PC-9 (cell line): ENCODE measurements at regions not wholly inside any gene's neighbourhood (a gene's known extent, or its start where the extent isn't known, plus 50 kb on each side); places are given as distances from the start of the nearest gene placed in this dataset.

Source experiments
- BruUV-seq: library from RNA; stranded (reverse); fragments of 400-500 nt; replicated peaks from 2 replicates; lab custom pipeline; 2021; lab: Mats Ljungman, UMichigan
- CTCF ChIA-PET: fragments of 300-600 bp; sonication (Branson Sonifier 250); formaldehyde crosslinking; loops from one replicate; lab custom pipeline; 2022; ENCODE audit warnings: antibody characterized with exemption; lab: Charles Lee
- POLR2A ChIA-PET: fragments of 300-600 bp; sonication (Branson Sonifier 250); formaldehyde crosslinking; loops from one replicate; lab custom pipeline; 2022; ENCODE audit warnings: antibody characterized with exemption; ENCODE audit not compliant: unreplicated experiment; lab: Charles Lee
- DNase-seq, 2 experiments: peaks; one replicate each; pipeline versions ENCODE4 v3.0.0 to v3.0.0-alpha.2; 2015 to 2022; ENCODE audit warnings: mixed read lengths in 1 of 2
- H2AFZ ChIP-seq: fragments of 200-600 bp; sonication (generic); 2 replicates; pipeline ENCODE4 v1.8.1; 2017; ENCODE audit warnings: antibody characterized with exemption
- H3F3A ChIP-seq: fragments of 200-600 bp; sonication (generic); 2 replicates; pipeline ENCODE4 v1.8.1; 2017; ENCODE audit warnings: antibody characterized with exemption, mild to moderate bottlenecking, low read depth; ENCODE audit not compliant: insufficient read depth
- H3K27ac ChIP-seq: fragments of 200-600 bp; sonication (generic); 2 replicates; pipeline ENCODE4 v1.6.1; 2016; ENCODE audit warnings: mixed run types
- H3K27me3 ChIP-seq: fragments of 200-600 bp; sonication (generic); 2 replicates; pipeline ENCODE4 v1.6.1; 2016; ENCODE audit warnings: low read depth, mixed run types; ENCODE audit not compliant: insufficient read depth
- H3K36me3 ChIP-seq: fragments of 200-600 bp; sonication (generic); 2 replicates; pipeline ENCODE4 v1.6.1; 2016; ENCODE audit warnings: low read depth, mixed run types
- H3K4me1 ChIP-seq: fragments of 200-600 bp; sonication (generic); replicated peaks from 2 replicates; pipeline ENCODE4 v1.6.1; 2016; ENCODE audit warnings: mixed run types; ENCODE audit not compliant: insufficient read depth
- H3K4me2 ChIP-seq: fragments of 200-600 bp; sonication (generic); 2 replicates; pipeline ENCODE4 v1.6.1; 2017; ENCODE audit warnings: mixed run types
- H3K4me3 ChIP-seq: fragments of 200-600 bp; sonication (generic); 2 replicates; pipeline ENCODE4 v1.6.1; 2016; ENCODE audit warnings: mixed run types
- H3K79me2 ChIP-seq: fragments of 200-600 bp; sonication (generic); 2 replicates; pipeline ENCODE4 v1.6.1; 2017; ENCODE audit warnings: low read depth, mixed run types
- H3K9me2 ChIP-seq: fragments of 200-600 bp; sonication (generic); 2 replicates; pipeline ENCODE4 v1.8.1; 2017; ENCODE audit warnings: mild to moderate bottlenecking; ENCODE audit not compliant: insufficient read depth
- H3K9me3 ChIP-seq: fragments of 200-600 bp; sonication (generic); 2 replicates; pipeline ENCODE4 v1.8.1; 2016; ENCODE audit warnings: low read depth; ENCODE audit not compliant: insufficient read depth
- H4K20me1 ChIP-seq: fragments of 200-600 bp; sonication (generic); 2 replicates; pipeline ENCODE4 v1.8.1; 2017; ENCODE audit not compliant: insufficient read depth
- CTCF ChIP-seq: fragments of 200-600 bp; sonication (generic); conservative IDR thresholded peaks from 2 replicates; pipeline ENCODE4 v1.6.1; 2017; ENCODE audit warnings: mixed run types, antibody characterized with exemption, mild to moderate bottlenecking, moderate library complexity
- EZH2 ChIP-seq: fragments of 200-600 bp; sonication (generic); IDR thresholded peaks from 2 replicates; pipeline ENCODE4 v1.8.0; 2017; ENCODE audit warnings: antibody characterized with exemption, low read depth
- intact Hi-C: fragments of 100-400 bp; cut with micrococcal nuclease; formaldehyde crosslinking; loops from one replicate; pipeline ENCODE4 v1.10.0; 2022; ENCODE audit not compliant: unreplicated experiment

DNA sequence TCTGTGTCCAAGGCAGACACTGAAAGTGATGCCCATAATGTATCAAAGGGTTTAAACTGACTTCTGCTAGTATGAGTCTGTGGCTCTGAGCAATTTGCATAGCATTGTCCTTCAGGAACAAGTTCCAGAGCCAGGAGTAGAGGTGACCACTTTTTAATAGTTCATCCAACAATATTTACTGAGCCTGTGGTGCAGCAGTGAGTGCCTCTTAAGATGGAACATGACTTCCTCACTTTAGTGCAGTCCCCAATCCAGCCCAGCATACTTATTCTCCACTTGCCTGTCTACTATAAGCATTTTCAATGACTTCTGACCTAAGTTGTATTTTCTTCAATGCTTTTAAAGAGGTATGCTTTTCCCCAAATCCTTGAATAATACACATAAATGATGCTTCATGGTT lies 611.3 kb downstream of the MED13L start:
- Histone ChIP-seq H2AFZ (no peak overlapping the region), H3K27me3 (peaks cover 6% of the 10 kb centered on the region; the same call in 1 of the 2 replicates), H3F3A (no peaks in the 10 kb centered on the region), H3K4me3 (no peak overlapping the region), H3K27ac (no peak overlapping the region), H3K36me3 (no peaks in the 10 kb centered on the region), H3K9me3 (no peaks in the 10 kb centered on the region), H4K20me1 (no peaks in the 10 kb centered on the region), H3K4me2 (no peak overlapping the region), H3K9me2 (no peaks in the 10 kb centered on the region), H3K79me2 (no peaks in the 10 kb centered on the region), H3K4me1 (no peaks in the 10 kb centered on the region)
- intact Hi-C loops: no loop called here
- no TSS peak for BruUV-seq
- CTCF ChIA-PET: no interaction called here
- POLR2A ChIA-PET: no interaction called here
- TF ChIP-seq EZH2 (no peak), CTCF (no peak)
- DNase-seq: no peak

- DNase-seq: no peak
- no peaks in the 10 kb centered on the region for H3K4me1 ChIP-seq
- H3K9me3 ChIP-seq: no peaks in the 10 kb centered on the region
- no peak overlapping the region for H2AFZ ChIP-seq
- no peaks in the 10 kb centered on the region for H3K9me2 ChIP-seq
- no peaks in the 10 kb centered on the region for H3K27me3 ChIP-seq
- H3K79me2 ChIP-seq: no peaks in the 10 kb centered on the region
- BruUV-seq: no TSS peak
- TF ChIP-seq EZH2 (no peak), CTCF (no peak)
- no peaks in the 10 kb centered on the region for H4K20me1 ChIP-seq
- POLR2A ChIA-PET: no interaction called here
- H3K36me3 ChIP-seq: no peaks in the 10 kb centered on the region
- no peak overlapping the region for H3K27ac ChIP-seq
- H3F3A ChIP-seq: no peaks in the 10 kb centered on the region
- no peak overlapping the region for H3K4me3 ChIP-seq
- CTCF ChIA-PET: no interaction called here
- intact Hi-C loops: no loop called here
- H3K4me2 ChIP-seq: no peak overlapping the region
Measured at GRCh38 chr12:115661112-115661511, 616.4 kb downstream of the MED13L start.

- Histone ChIP-seq H3K4me1 (no peaks in the 10 kb centered on the region), H3K4me2 (no peak overlapping the region), H3K9me2 (no peaks in the 10 kb centered on the region), H3F3A (no peaks in the 10 kb centered on the region), H4K20me1 (no peaks in the 10 kb centered on the region), H3K4me3 (no peak overlapping the region), H2AFZ (no peak overlapping the region), H3K27ac (no peak overlapping the region), H3K36me3 (no peaks in the 10 kb centered on the region), H3K79me2 (no peaks in the 10 kb centered on the region), H3K9me3 (no peaks in the 10 kb centered on the region), H3K27me3 (no peaks in the 10 kb centered on the region; the same call in 1 of the 2 replicates)
- POLR2A ChIA-PET: no interaction called here
- TF ChIP-seq EZH2 (no peak), CTCF (no peak)
- intact Hi-C loops: no loop called here
- CTCF ChIA-PET: no interaction called here
- no TSS peak for BruUV-seq
- DNase-seq: no peak
Measured at GRCh38 chr12:115660211-115660805, 617.2 kb downstream of the MED13L start.
